Liver (tissue), 8 donors: ENCODE measurements at regions not wholly inside any gene's neighbourhood (a gene's known extent, or its start where the extent isn't known, plus 50 kb on each side); places are given as distances from the start of the nearest gene placed in this dataset.

Source experiments
- DNase-seq: peaks from one replicate; pipeline ENCODE4 v3.0.0-alpha.2; 2017; ENCODE audit warnings: low spot score
- H3K27ac ChIP-seq, 2 donors: one replicate each; pipeline ENCODE4 v1.7.0; 2013; ENCODE audit warnings: inconsistent platforms in 2 of 2, low read length in 2 of 2, control low read depth in 1 of 2, low read depth in 1 of 2, mild to moderate bottlenecking in 1 of 2
- H3K27me3 ChIP-seq, 4 donors: one replicate each; pipeline versions ENCODE4 v1.6.1 to v1.7.0; 2013; ENCODE audit warnings: low read length in 3 of 4, inconsistent platforms in 1 of 4, mild to moderate bottlenecking in 1 of 4, moderate library complexity in 1 of 4; ENCODE audit not compliant: control insufficient read depth in 4 of 4, insufficient read depth in 4 of 4
- H3K36me3 ChIP-seq, 4 donors: one replicate each; pipeline versions ENCODE4 v1.6.1 to v1.7.0; 2013; ENCODE audit warnings: low read length in 3 of 4, mild to moderate bottlenecking in 3 of 4, low read depth in 1 of 4, moderate library complexity in 1 of 4; ENCODE audit not compliant: control insufficient read depth in 4 of 4, insufficient read depth in 3 of 4
- H3K4me1 ChIP-seq, 4 donors: one replicate each; pipeline versions ENCODE4 v1.6.1 to v1.7.0; 2013; ENCODE audit warnings: low read length in 3 of 4, mild to moderate bottlenecking in 3 of 4, moderate library complexity in 1 of 4; ENCODE audit not compliant: control insufficient read depth in 4 of 4, insufficient read depth in 4 of 4
- H3K4me3 ChIP-seq, 3 donors: one replicate each; pipeline versions ENCODE4 v1.6.1 to v1.7.0; 2013; ENCODE audit warnings: low read length in 3 of 3, control low read depth in 1 of 3, low read depth in 1 of 3, mild to moderate bottlenecking in 1 of 3
- H3K9ac ChIP-seq, 2 donors: one replicate each; pipeline ENCODE4 v1.7.0; 2013; ENCODE audit warnings: low read length in 2 of 2, mild to moderate bottlenecking in 2 of 2, moderate library complexity in 2 of 2, control low read depth in 1 of 2, low read depth in 1 of 2
- H3K9me3 ChIP-seq, 4 donors: one replicate each; pipeline versions ENCODE4 v1.6.1 to v1.7.0; 2013; ENCODE audit warnings: low read length in 3 of 4; ENCODE audit not compliant: control insufficient read depth in 4 of 4
- CTCF ChIP-seq: fragments of 150-350 bp; IDR thresholded peaks from 2 replicates; pipeline ENCODE4 v1.5.1; 2017; ENCODE audit warnings: improper control_type of control experiment, low read depth, low read length; ENCODE audit not compliant: missing input control
- EGR1 ChIP-seq, 2 donors: IDR thresholded peaks; 2 replicates each; pipeline ENCODE4 v1.6.1; 2016 to 2018; ENCODE audit warnings: antibody characterized with exemption in 2 of 2, low read depth in 2 of 2
- FOXA1 ChIP-seq: IDR thresholded peaks from 2 replicates; pipeline ENCODE4 v1.6.1; 2016; ENCODE audit warnings: antibody characterized with exemption
- FOXA2 ChIP-seq: IDR thresholded peaks from 2 replicates; pipeline ENCODE4 v1.6.1; 2016; ENCODE audit warnings: antibody characterized with exemption
- GABPA ChIP-seq, 2 donors: IDR thresholded peaks in 1 of 2; conservative IDR thresholded peaks in 1 of 2; 2 replicates each; pipeline ENCODE4 v1.6.1; 2016; ENCODE audit warnings: antibody characterized with exemption in 2 of 2, mild to moderate bottlenecking in 1 of 2, moderate library complexity in 1 of 2
- HNF4A ChIP-seq, 2 donors: conservative IDR thresholded peaks; 2 replicates each; pipeline ENCODE4 v1.6.1; 2016; ENCODE audit warnings: antibody characterized with exemption in 2 of 2, mild to moderate bottlenecking in 2 of 2
- HNF4G ChIP-seq: IDR thresholded peaks from 2 replicates; pipeline ENCODE4 v1.6.1; 2016; ENCODE audit warnings: antibody characterized with exemption
- JUND ChIP-seq, 2 donors: IDR thresholded peaks; 2 replicates each; pipeline ENCODE4 v1.6.1; 2016; ENCODE audit warnings: antibody characterized with exemption in 2 of 2
- MAX ChIP-seq: IDR thresholded peaks from 2 replicates; pipeline ENCODE4 v1.6.1; 2016; ENCODE audit warnings: antibody characterized with exemption
- NR2F2 ChIP-seq: IDR thresholded peaks from 2 replicates; pipeline ENCODE4 v1.6.1; 2016; ENCODE audit warnings: antibody characterized with exemption
- RAD21 ChIP-seq, 2 donors: IDR thresholded peaks; 2 replicates each; pipeline ENCODE4 v1.6.1; 2016; ENCODE audit warnings: antibody characterized with exemption in 2 of 2, mild to moderate bottlenecking in 2 of 2
- RXRA ChIP-seq, 2 donors: IDR thresholded peaks; 2 replicates each; pipeline ENCODE4 v1.6.1; 2017 to 2018; ENCODE audit warnings: antibody characterized with exemption in 2 of 2, mild to moderate bottlenecking in 1 of 2
- SP1 ChIP-seq: IDR thresholded peaks from 2 replicates; pipeline ENCODE4 v1.6.1; 2018; ENCODE audit warnings: antibody characterized with exemption, mild to moderate bottlenecking
- TAF1 ChIP-seq: conservative IDR thresholded peaks from 2 replicates; pipeline ENCODE4 v1.6.1; 2016; ENCODE audit warnings: antibody characterized with exemption, mild to moderate bottlenecking
- YY1 ChIP-seq: IDR thresholded peaks from 2 replicates; pipeline ENCODE4 v1.6.1; 2016; ENCODE audit warnings: antibody characterized with exemption, mild to moderate bottlenecking
- ZBTB33 ChIP-seq: IDR thresholded peaks from 2 replicates; pipeline ENCODE4 v1.6.1; 2016; ENCODE audit warnings: antibody characterized with exemption
- WGBS: extraction: QIAGEN DNeasy Blood & Tissue Kit; methylation state at CpG from one replicate; pipeline ENCODE4 v1.1.7; 2013; 5-methylcytosine and 5-hydroxymethylcytosine counted together
- donor health status: healthy.
- donor health status: healthy.
- donor health status: healthy.
- donor health status: healthy.
- donor health status: healthy.

GRCh38 chr20:40438161-40438830, 250.7 kb downstream of the MAFB start (continued):
- TF ChIP-seq EGR1 (IDR thresholded peaks at IDR 0.05; ENCODE audit: low read depth in 2 of 2) = no peak
- no peak for TF ChIP-seq ZBTB33
- no peak for TF ChIP-seq MAX
- no peak for TF ChIP-seq FOXA1

- Histone ChIP-seq H3K9me3 (no peaks in the 10 kb centered on the region), H3K36me3 (no peaks in the 10 kb centered on the region), H3K4me3 (no peak overlapping the region), H3K4me1 (no peaks in the 10 kb centered on the region), H3K27me3 (no peaks in the 10 kb centered on the region), H3K27ac (no peak overlapping the region), H3K9ac (no peak overlapping the region)
- no peak for TF ChIP-seq SP1
- no peak for TF ChIP-seq FOXA1
- TF ChIP-seq RXRA (IDR thresholded peaks at IDR 0.05) = no peak
- TF ChIP-seq RAD21 (IDR thresholded peaks at IDR 0.05) = no peak
- TF ChIP-seq HNF4A (conservative IDR thresholded peaks at IDR 0.05) = no peak
- TF ChIP-seq CTCF = no peak
- no peak for TF ChIP-seq YY1
- no peak for TF ChIP-seq GABPA (IDR thresholded peaks at IDR 0.05 in 1 of 2, conservative IDR thresholded peaks at IDR 0.05 in 1 of 2)
- no peak for TF ChIP-seq ZBTB33
- TF ChIP-seq MAX = no peak
- no peak for TF ChIP-seq HNF4G
- TF ChIP-seq NR2F2 = no peak
- no peak for TF ChIP-seq JUND (IDR thresholded peaks at IDR 0.05)
- TF ChIP-seq TAF1 = no peak
- no peak for TF ChIP-seq FOXA2
- no peak for TF ChIP-seq EGR1 (IDR thresholded peaks at IDR 0.05; ENCODE audit: low read depth in 2 of 2)
- 90% methylated on average over 1 of the region's 1 CpG for WGBS
- DNase-seq = no peak
Measured at GRCh38 chr20:40436011-40436410, 253.0 kb downstream of the MAFB start.
